HUES64 (cell line): ENCODE measurements at regions not wholly inside any gene's neighbourhood (a gene's known extent, or its start where the extent isn't known, plus 50 kb on each side); places are given as distances from the start of the nearest gene placed in this dataset.

ENCODE experiments used
- H3K27ac ChIP-seq: 2 replicates; pipeline ENCODE4 v1.7.0; 2013; ENCODE audit warnings: low read depth, low read length, inconsistent platforms
- H3K27me3 ChIP-seq: 2 replicates; pipeline ENCODE4 v1.6.1; 2013; ENCODE audit warnings: mild to moderate bottlenecking, low read length; ENCODE audit not compliant: insufficient read depth
- H3K36me3 ChIP-seq: 2 replicates; pipeline ENCODE4 v1.6.1; 2013; ENCODE audit warnings: mild to moderate bottlenecking, low read length; ENCODE audit not compliant: insufficient read depth
- H3K4me1 ChIP-seq: 2 replicates; pipeline ENCODE4 v1.6.1; 2013; ENCODE audit warnings: mild to moderate bottlenecking, low read length, moderate library complexity; ENCODE audit not compliant: insufficient read depth
- H3K4me3 ChIP-seq: 2 replicates; pipeline ENCODE4 v1.5.1; 2013; ENCODE audit warnings: mild to moderate bottlenecking, low read length, moderate library complexity
- H3K9ac ChIP-seq: 2 replicates; pipeline ENCODE4 v1.6.1; 2013; ENCODE audit warnings: mild to moderate bottlenecking, low read depth, low read length
- H3K9me3 ChIP-seq: 2 replicates; pipeline ENCODE4 v1.6.1; 2013; ENCODE audit warnings: low read depth, low read length; ENCODE audit not compliant: insufficient read depth
- WGBS: fragments of 150-250, 120-280 bp; methylation state at CpG from one replicate; pipeline ENCODE4 v1.1.7; 2013; ENCODE audit warnings: missing lambda C conversion rate; 5-methylcytosine and 5-hydroxymethylcytosine counted together

DNA sequence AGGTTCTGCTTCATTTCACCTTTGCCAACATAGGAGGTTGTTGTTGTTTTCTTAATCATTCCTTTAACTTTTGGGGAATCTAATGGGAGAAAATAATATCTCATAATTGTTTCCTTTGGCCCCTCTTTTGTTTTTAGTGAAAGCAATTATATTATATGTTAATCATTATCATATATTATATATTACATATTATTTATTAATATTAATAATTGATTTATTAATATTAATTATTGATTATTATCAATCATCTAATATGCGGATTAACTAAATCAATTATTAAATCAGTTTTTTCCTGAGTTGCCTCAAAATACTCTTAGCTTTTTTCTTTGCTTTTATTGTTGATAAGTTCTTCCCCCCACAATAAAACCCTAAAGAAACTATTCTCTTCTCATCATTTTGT, 443.8 kb downstream of the GATA3 start:
- H3K27ac ChIP-seq: no peak overlapping the region
- H3K4me1 ChIP-seq: peaks cover 21% of the 10 kb centered on the region
- no peaks in the 10 kb centered on the region for H3K27me3 ChIP-seq
- no CpG with 5 or more reads among the region's 1 CpG for WGBS
- H3K9ac ChIP-seq: no peak overlapping the region
- H3K9me3 ChIP-seq: no peaks in the 10 kb centered on the region
- no peaks in the 10 kb centered on the region for H3K36me3 ChIP-seq
- H3K4me3 ChIP-seq: no peak overlapping the region

DNA sequence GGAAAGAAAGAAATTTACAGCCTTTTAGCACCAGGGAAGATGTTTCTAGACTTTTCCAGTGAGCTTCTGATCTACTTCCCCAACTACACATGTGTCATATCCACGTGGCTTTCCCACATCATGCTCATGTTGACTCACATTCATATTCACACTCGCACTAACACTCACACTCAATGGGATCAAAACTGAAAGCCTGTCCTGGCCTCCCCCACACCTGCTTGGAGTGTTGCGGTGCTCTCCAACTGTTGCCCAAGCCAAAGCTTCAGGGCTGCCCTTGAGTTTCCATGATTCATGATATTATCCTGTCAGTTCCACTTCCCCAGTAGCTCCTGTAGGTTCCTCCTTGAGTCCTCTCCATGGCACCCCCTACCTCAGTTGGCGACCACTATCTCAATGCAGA, 444.4 kb downstream of the GATA3 start:
- no peaks in the 10 kb centered on the region for H3K9me3 ChIP-seq
- H3K9ac ChIP-seq: no peak overlapping the region
- H3K27ac ChIP-seq: no peak overlapping the region
- H3K4me1 ChIP-seq: peaks cover 27% of the 10 kb centered on the region
- H3K27me3 ChIP-seq: no peaks in the 10 kb centered on the region
- H3K36me3 ChIP-seq: no peaks in the 10 kb centered on the region
- 87% methylated on average over 4 of the region's 4 CpGs for WGBS
- H3K4me3 ChIP-seq: no peak overlapping the region

DNA sequence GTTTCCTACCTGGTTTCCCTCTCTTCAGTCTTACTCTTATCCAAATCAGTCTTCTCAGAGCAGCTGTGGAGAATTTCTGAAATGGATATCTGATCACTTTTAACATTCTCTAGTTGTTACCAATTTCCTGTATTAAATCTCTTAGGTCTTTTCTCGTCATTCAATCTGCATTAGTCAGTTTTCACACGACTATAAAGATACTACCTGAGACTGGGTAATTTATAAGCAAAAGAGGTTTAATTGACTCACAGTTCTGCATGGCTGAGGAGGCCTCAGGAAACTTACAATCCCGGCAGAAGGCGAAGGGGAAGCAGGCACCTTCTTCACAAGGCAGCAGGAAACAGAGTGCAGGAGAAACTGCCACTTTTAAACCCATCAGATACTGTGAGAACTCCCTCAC, 444.8 kb downstream of the GATA3 start:
- no peaks in the 10 kb centered on the region for H3K9me3 ChIP-seq
- H3K27ac ChIP-seq: no peak overlapping the region
- no peaks in the 10 kb centered on the region for H3K36me3 ChIP-seq
- WGBS: 72% methylated on average over 4 of the region's 4 CpGs
- H3K4me1 ChIP-seq: peaks cover 31% of the 10 kb centered on the region
- H3K9ac ChIP-seq: no peak overlapping the region
- no peaks in the 10 kb centered on the region for H3K27me3 ChIP-seq
- no peak overlapping the region for H3K4me3 ChIP-seq

DNA sequence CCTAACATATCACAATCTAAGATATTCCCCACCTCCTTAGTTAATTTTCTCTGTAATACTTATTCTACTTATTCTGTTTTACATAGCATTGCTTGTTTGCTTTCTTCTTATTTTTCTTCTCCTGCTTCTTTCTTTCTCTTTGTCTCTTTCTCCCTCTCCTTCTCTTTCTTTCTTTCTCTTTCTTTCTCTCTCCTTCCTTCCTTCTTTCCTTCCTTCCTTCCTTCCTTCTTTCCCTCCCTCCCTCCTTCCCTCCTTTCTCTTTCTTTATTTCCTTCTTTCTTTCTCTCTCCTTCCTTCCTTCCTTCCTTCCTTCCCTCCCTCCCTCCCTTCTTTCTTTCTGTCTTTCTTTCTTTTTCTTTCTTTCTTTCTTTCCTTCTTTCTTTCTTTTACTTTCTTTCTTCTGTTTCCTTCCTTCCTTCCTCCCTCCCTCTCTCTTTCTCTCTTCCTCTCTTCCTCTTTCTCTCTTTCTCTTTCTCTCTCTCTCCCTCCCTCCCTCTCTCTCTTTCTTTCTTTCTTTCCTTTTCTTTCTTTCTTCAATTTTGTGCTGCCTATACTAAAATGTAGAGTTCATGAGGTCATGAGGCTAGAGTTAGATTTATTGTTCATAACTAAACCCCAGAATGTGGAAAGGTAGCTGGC, 445.4 kb downstream of the GATA3 start:
- H3K36me3 ChIP-seq: no peaks in the 10 kb centered on the region
- H3K4me3 ChIP-seq: no peak overlapping the region
- H3K4me1 ChIP-seq: peaks cover 37% of the 10 kb centered on the region
- H3K9me3 ChIP-seq: no peaks in the 10 kb centered on the region
- H3K27me3 ChIP-seq: no peaks in the 10 kb centered on the region
- H3K27ac ChIP-seq: no peak overlapping the region
- H3K9ac ChIP-seq: no peak overlapping the region

DNA sequence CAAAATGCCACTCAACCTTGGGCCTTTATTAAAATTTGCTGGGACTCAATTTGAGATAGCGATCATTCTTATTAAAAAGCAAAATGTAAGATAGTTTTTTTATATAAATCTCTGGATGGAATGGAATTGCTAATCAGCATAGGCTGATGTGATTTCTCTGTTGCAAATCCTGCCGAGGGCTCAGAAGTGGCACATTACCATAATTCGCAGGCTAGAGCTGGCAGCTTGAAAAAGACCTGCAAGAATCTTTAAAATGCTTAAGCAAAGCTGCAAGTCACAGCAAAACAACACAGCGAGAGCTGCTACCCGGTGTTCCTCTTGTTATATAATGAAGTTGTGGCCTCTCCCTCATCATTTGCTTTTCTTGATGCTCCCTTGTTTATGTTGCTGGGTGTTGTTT, 448.1 kb downstream of the GATA3 start:
- Histone ChIP-seq H3K27ac (no peak overlapping the region; the same call in 1 of the 2 replicates), H3K27me3 (no peaks in the 10 kb centered on the region), H3K9ac (no peak overlapping the region), H3K9me3 (no peaks in the 10 kb centered on the region), H3K36me3 (no peaks in the 10 kb centered on the region), H3K4me3 (no peak overlapping the region), H3K4me1 (peaks cover 41% of the 10 kb centered on the region)
- 13% methylated on average over 3 of the region's 5 CpGs for WGBS

DNA sequence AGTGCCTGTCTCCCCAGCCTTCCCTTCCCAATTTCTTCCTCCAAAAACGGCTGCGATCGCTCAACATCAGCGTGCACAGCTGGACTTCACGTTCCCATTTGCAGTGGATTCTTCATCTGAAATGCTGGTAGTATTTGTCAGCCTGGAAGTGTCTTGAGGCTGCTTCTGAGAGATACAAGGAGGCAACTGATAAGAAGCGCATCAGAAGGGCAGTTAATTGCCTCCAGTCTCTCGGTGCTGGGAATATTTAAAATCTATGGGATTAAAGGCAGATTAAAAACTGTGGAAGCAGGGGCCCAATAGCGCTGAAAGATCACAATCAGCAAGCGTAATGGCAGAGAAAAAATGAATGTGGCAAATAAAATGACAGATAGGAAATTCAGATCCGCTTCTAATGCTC, 450.0 kb downstream of the GATA3 start:
- H3K4me1 ChIP-seq: peaks cover 41% of the 10 kb centered on the region
- H3K9ac ChIP-seq: no peak overlapping the region
- H3K27me3 ChIP-seq: no peaks in the 10 kb centered on the region
- no peaks in the 10 kb centered on the region for H3K36me3 ChIP-seq
- WGBS: 82% methylated on average over 10 of the region's 10 CpGs
- H3K27ac ChIP-seq: no peak overlapping the region
- no peaks in the 10 kb centered on the region for H3K9me3 ChIP-seq
- no peak overlapping the region for H3K4me3 ChIP-seq

DNA sequence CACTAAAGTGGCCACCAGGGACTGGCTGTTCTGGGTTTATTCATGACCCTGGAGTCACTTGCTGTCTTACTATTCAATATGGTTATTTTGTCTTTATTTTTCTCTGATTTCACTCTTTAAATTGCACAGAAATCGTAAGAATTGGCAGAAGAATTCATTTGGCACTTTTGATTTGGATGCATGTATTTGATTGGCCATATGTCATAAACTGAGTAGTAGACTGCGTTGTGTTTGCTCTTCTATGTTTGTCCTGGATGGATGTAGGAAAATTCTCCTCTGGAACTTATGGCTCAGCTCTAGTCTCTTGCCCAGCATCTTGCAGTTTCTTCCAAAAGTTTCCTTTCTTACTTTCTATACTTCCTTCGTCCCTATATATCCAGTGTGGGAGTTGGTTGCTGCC, 452.7 kb downstream of the GATA3 start:
- Histone ChIP-seq H3K27me3 (no peaks in the 10 kb centered on the region), H3K9me3 (no peaks in the 10 kb centered on the region), H3K36me3 (no peaks in the 10 kb centered on the region), H3K27ac (no peak overlapping the region), H3K9ac (no peak overlapping the region), H3K4me1 (peaks cover 41% of the 10 kb centered on the region), H3K4me3 (no peak overlapping the region)
- WGBS: 92% methylated on average over 2 of the region's 3 CpGs

DNA sequence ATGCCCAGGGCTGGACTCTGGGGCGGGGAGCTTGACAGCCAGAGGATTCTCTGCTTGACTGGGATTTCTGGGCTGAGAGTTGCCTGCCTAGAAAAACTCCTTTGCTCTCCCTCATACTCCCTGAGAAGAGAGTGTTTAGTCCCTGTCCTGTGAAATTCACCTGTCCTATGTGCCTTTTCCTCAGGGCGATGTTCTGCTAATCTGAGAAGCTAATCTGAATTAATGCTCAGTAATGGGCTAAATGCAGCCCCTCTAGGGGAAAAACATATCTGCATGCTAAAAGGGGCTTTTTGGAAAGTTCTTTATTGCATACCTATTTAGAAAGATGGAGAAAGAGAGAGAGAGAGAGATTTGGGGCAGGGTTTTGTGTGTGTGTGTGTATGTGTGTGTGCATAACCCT, 454.4 kb downstream of the GATA3 start:
- Histone ChIP-seq H3K9ac (no peak overlapping the region), H3K9me3 (no peaks in the 10 kb centered on the region), H3K4me1 (peaks cover 24% of the 10 kb centered on the region), H3K27me3 (no peaks in the 10 kb centered on the region), H3K36me3 (no peaks in the 10 kb centered on the region), H3K4me3 (no peak overlapping the region), H3K27ac (no peak overlapping the region)
- WGBS: 94% methylated on average over 2 of the region's 2 CpGs

DNA sequence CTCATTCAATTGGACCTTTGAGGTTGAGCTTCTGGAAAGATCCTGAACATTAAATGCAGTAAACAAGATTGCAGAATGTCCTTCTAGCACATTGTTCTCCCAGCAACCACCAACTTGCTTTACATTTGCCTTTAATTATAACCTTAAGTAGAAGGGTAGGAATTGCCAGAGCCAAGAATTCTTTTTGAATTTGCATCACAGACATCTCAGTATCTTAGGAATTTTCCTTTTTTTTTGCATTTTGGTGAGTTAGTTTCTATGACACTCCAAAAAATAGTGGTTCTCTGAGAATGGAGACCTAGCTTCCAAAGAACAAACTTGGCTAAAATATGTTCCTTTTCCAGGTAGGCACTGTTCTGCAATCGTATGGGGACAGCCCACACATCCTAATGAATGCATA, 456.0 kb downstream of the GATA3 start:
- no peaks in the 10 kb centered on the region for H3K36me3 ChIP-seq
- no peak overlapping the region for H3K27ac ChIP-seq
- no peaks in the 10 kb centered on the region for H3K27me3 ChIP-seq
- 76% methylated on average over 1 of the region's 1 CpG for WGBS
- no peak overlapping the region for H3K4me3 ChIP-seq
- peaks cover 10% of the 10 kb centered on the region; the same call in 1 of the 2 replicates for H3K4me1 ChIP-seq
- H3K9me3 ChIP-seq: no peaks in the 10 kb centered on the region
- H3K9ac ChIP-seq: no peak overlapping the region

DNA sequence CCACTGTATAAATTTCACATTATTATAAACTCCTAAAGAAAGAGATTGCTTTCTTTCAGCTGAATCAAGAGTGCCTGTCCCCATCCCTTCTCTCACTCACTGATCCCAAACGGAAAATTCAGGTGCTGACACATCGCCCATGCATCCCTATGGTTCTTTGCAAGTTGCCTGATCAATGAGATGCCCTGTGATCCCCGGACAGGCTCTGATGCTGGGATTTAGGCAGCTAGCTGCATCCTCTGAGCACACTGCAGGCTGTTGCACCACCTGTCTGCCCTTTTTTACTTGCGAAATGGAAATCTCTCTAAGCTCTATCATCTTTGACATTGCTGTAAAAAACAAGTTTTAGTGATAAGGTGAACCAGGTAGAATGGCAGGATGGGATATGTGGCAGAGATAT, 456.5 kb downstream of the GATA3 start:
- H3K4me3 ChIP-seq: no peak overlapping the region
- WGBS: 62% methylated on average over 4 of the region's 4 CpGs

DNA sequence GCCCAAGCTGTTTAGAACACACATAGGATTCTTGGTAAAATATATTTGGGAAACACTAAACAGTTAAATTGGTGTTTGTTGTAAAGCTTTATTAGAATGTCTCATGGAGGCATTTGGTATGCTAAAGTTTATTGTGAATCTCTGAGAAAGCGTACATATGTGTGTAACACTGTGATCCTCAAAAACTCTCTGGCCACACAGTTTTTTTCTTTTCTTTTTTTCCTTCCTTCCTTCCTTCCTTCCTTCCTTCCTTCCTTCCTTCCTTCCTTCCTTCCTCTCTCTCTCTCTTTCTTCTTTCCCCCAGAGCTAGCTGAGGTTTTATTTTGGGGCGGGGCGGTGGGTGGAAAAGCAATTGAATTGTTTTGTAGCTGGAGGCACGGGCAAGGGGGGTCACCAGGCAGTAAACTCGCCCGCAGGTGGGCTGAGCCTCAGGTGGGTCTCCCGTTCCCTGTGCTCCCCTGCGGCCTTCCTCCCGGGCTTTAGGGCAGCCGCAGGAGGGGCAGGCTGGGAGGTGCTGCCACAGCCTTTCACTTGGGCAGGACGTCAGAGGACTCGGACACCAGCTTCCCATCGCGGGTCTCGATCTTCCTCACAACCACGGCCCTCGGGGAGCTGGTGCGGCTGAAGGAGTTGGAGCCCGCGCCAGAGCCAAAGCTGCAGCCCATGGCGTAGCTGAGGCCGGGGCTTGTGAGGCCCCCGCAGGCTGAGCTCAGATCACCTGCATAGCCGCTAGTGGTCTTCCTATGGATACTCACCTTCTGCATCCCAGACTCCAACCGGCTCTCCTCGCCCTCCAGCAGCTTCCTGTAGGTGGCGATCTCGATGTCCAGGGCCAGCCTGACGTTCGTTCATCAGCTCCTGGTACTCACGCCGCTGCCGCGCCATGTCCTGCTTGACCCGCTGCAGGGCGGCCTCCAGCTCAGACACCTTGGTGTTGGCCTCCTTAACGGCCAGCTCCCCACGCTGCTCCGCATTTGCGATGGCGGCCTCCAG, 459.0 kb downstream of the GATA3 start:
- 90% methylated on average over 41 of the region's 41 CpGs for WGBS
- Histone ChIP-seq H3K4me1 (peaks cover 24% of the 10 kb centered on the region), H3K27ac (no peak overlapping the region), H3K36me3 (no peaks in the 10 kb centered on the region), H3K9ac (no peak overlapping the region), H3K27me3 (no peaks in the 10 kb centered on the region), H3K4me3 (no peak overlapping the region), H3K9me3 (no peaks in the 10 kb centered on the region)

More for the DNA sequence above, 456.5 kb downstream of the GATA3 start:
- peaks cover 10% of the 10 kb centered on the region; the same call in 1 of the 2 replicates for H3K4me1 ChIP-seq
- no peaks in the 10 kb centered on the region for H3K27me3 ChIP-seq
- no peak overlapping the region for H3K27ac ChIP-seq
- H3K36me3 ChIP-seq: no peaks in the 10 kb centered on the region
- H3K9ac ChIP-seq: no peak overlapping the region
- H3K9me3 ChIP-seq: no peaks in the 10 kb centered on the region
